HG02840 (cell line): ENCODE measurements at regions not wholly inside any gene's neighbourhood (a gene's known extent, or its start where the extent isn't known, plus 50 kb on each side); places are given as distances from the start of the nearest gene placed in this dataset.
"Not testable (repeated sequence)": the region's sequence is repeated elsewhere in the genome, so short reads cannot be mapped to it uniquely, and the experiment has no call there.

ENCODE experiments used
- ATAC-seq: cut with Tn5 transposase; IDR thresholded peaks from one replicate; pipeline ENCODE4 v1.9.1; 2021; ENCODE audit warnings: mild to moderate bottlenecking, moderate library complexity, moderate number of reproducible peaks; ENCODE audit not compliant: unreplicated experiment, low FRiP score

GRCh38 chrX:93468075-93468474 is 205.3 kb downstream of the NAP1L3 start:
- no peak for ATAC-seq

GRCh38 chrX:93466383-93466782 is 207.0 kb downstream of the NAP1L3 start:
- no peak for ATAC-seq

- ATAC-seq = no peak
These were observed 212.3 kb downstream of the NAP1L3 start for GRCh38 chrX:93461060-93461459.

- no peak for ATAC-seq
These were observed 218.9 kb downstream of the NAP1L3 start for GRCh38 chrX:93454509-93454908.

- ATAC-seq = not testable (repeated sequence)
These were observed 238.7 kb downstream of the NAP1L3 start for GRCh38 chrX:93434721-93435120.

GRCh38 chrX:93428497-93428896 is 244.9 kb downstream of the NAP1L3 start:
- no peak for ATAC-seq

GRCh38 chrX:93422693-93423092 is 250.7 kb downstream of the NAP1L3 start:
- peak; percentile 79 for ATAC-seq

- ATAC-seq = no peak
These were observed 252.8 kb downstream of the NAP1L3 start for GRCh38 chrX:93420525-93421082.

GRCh38 chrX:93420090-93420489 is 253.3 kb downstream of the NAP1L3 start:
- ATAC-seq = no peak

- ATAC-seq = no peak
These were observed 253.7 kb downstream of the NAP1L3 start for GRCh38 chrX:93419642-93420041.

GRCh38 chrX:93404121-93404520 is 269.3 kb downstream of the NAP1L3 start:
- no peak for ATAC-seq

GRCh38 chrX:93354651-93355050 is 318.7 kb downstream of the NAP1L3 start:
- ATAC-seq = no peak

GRCh38 chrX:93346309-93346708 is 327.1 kb downstream of the NAP1L3 start:
- no peak for ATAC-seq

GRCh38 chrX:93344287-93344686 is 329.1 kb downstream of the NAP1L3 start:
- not testable (repeated sequence) for ATAC-seq

GRCh38 chrX:93332329-93332728 is 341.0 kb downstream of the NAP1L3 start:
- no peak for ATAC-seq

GRCh38 chrX:93322110-93322509 is 351.3 kb downstream of the NAP1L3 start:
- ATAC-seq = no peak

GRCh38 chrX:93319609-93320008 is 353.8 kb downstream of the NAP1L3 start:
- ATAC-seq = no peak
